GM20000 (cell line): ENCODE measurements at regions not wholly inside any gene's neighbourhood (a gene's known extent, or its start where the extent isn't known, plus 50 kb on each side); places are given as distances from the start of the nearest gene placed in this dataset.

ENCODE experiments used
- DNase-seq: peaks from one replicate; pipeline ENCODE4 v3.0.0; 2012; ENCODE audit warnings: low spot score
- CTCF ChIP-seq: IDR thresholded peaks from 2 replicates; pipeline ENCODE4 v1.5.1; 2012; ENCODE audit warnings: mild to moderate bottlenecking, control low read depth; ENCODE audit errors: extremely low read depth, missing control alignments

GRCh38 chr9:79447762-79448161 is 124.0 kb upstream of the TLE4 start:
- no peak for TF ChIP-seq CTCF
- DNase-seq = no peak

- no peak for TF ChIP-seq CTCF
- no peak for DNase-seq
Measured at GRCh38 chr9:79452265-79452664, 119.5 kb upstream of the TLE4 start.

GRCh38 chr9:79461712-79462111 is 110.1 kb upstream of the TLE4 start:
- TF ChIP-seq CTCF = no peak
- DNase-seq = no peak

GRCh38 chr9:79465156-79465555 is 106.6 kb upstream of the TLE4 start:
- no peak for DNase-seq
- TF ChIP-seq CTCF = no peak

GRCh38 chr9:79469164-79469563 is 102.6 kb upstream of the TLE4 start:
- DNase-seq = no peak

GRCh38 chr9:79470954-79471353 is 100.8 kb upstream of the TLE4 start:
- TF ChIP-seq CTCF = no peak
- DNase-seq = no peak

More at GRCh38 chr9:79469164-79469563, 102.6 kb upstream of the TLE4 start:
- no peak for TF ChIP-seq CTCF

- TF ChIP-seq CTCF = no peak
- DNase-seq = no peak
Measured at GRCh38 chr9:79471580-79472543, 99.9 kb upstream of the TLE4 start.
